Fibroblast of lung (primary cell): ENCODE measurements at regions not wholly inside any gene's neighbourhood (a gene's known extent, or its start where the extent isn't known, plus 50 kb on each side); places are given as distances from the start of the nearest gene placed in this dataset.

Experiments
- DNase-seq, 2 donors: peaks; one replicate each; pipeline versions ENCODE4 v3.0.0 to v3.0.0-alpha.2; 2010; ENCODE audit warnings: low read depth in 2 of 2
- H2AFZ ChIP-seq: 2 replicates; pipeline ENCODE4 v1.5.1; 2012; ENCODE audit warnings: low read length, control low read depth, inconsistent platforms
- H3K27ac ChIP-seq: 2 replicates; pipeline ENCODE4 v1.5.1; 2011; ENCODE audit warnings: low read length, control low read depth; ENCODE audit not compliant: insufficient read depth
- H3K27me3 ChIP-seq: 2 replicates; pipeline ENCODE4 v1.5.1; 2011; ENCODE audit warnings: mild to moderate bottlenecking, low read length; ENCODE audit not compliant: control insufficient read depth, insufficient read depth
- H3K36me3 ChIP-seq: 2 replicates; pipeline ENCODE4 v1.5.1; 2011; ENCODE audit warnings: low read length; ENCODE audit not compliant: control insufficient read depth, insufficient read depth
- H3K4me1 ChIP-seq: 2 replicates; pipeline ENCODE4 v1.5.1; 2011; ENCODE audit warnings: low read length; ENCODE audit not compliant: control insufficient read depth, insufficient read depth; ENCODE audit errors: extremely low read depth
- H3K4me2 ChIP-seq: 2 replicates; pipeline ENCODE4 v1.5.1; 2011; ENCODE audit warnings: low read length, control low read depth; ENCODE audit not compliant: insufficient read depth; ENCODE audit errors: extremely low read depth
- H3K4me3 ChIP-seq, 4 experiments: fragments of 200-600 bp in 1 of 4; sonication (generic) in 1 of 4; replicated peaks in 1 of 4; 2 replicates each; pipeline ENCODE4 v1.5.1; 2011 to 2016; ENCODE audit warnings: low read length in 4 of 4, low read depth in 3 of 4, mild to moderate bottlenecking in 3 of 4, control low read depth in 2 of 4, inconsistent platforms in 1 of 4, mixed read lengths in 1 of 4; ENCODE audit not compliant: insufficient read depth in 1 of 4; ENCODE audit errors: control extremely low read depth in 1 of 4
- H3K79me2 ChIP-seq: 2 replicates; pipeline ENCODE4 v1.5.1; 2012; ENCODE audit warnings: mild to moderate bottlenecking, low read length, inconsistent platforms; ENCODE audit not compliant: control insufficient read depth, insufficient read depth
- H3K9ac ChIP-seq: 2 replicates; pipeline ENCODE4 v1.5.1; 2011; ENCODE audit warnings: mild to moderate bottlenecking, low read length, control low read depth; ENCODE audit not compliant: insufficient read depth
- H3K9me3 ChIP-seq: 2 replicates; pipeline ENCODE4 v1.5.1; 2012; ENCODE audit warnings: low read depth, low read length; ENCODE audit not compliant: control insufficient read depth, insufficient read depth
- H4K20me1 ChIP-seq: 2 replicates; pipeline ENCODE4 v1.5.1; 2011; ENCODE audit warnings: low read length; ENCODE audit not compliant: control insufficient read depth, insufficient read depth; ENCODE audit errors: extremely low read depth
- CTCF ChIP-seq, 2 donors: IDR thresholded peaks in 1 of 2; conservative IDR thresholded peaks in 1 of 2; 1 replicate in 1 of 2; 2 replicates in 1 of 2; pipeline ENCODE4 v1.5.1; 2011 to 2012; ENCODE audit warnings: low read length in 2 of 2, control low read depth in 1 of 2, inconsistent platforms in 1 of 2, low read depth in 1 of 2, mild to moderate bottlenecking in 1 of 2
- EZH2 ChIP-seq: IDR thresholded peaks from 2 replicates; pipeline ENCODE4 v1.5.1; 2012; ENCODE audit warnings: low read length, control low read depth, mild to moderate bottlenecking; ENCODE audit errors: missing control alignments

GRCh38 chr22:47392054-47392347 is 629.6 kb downstream of the TBC1D22A start:
- Histone ChIP-seq H3K27me3 (no peaks in the 10 kb centered on the region), H3K4me1 (no peaks in the 10 kb centered on the region), H3K9ac (no peak overlapping the region), H4K20me1 (no peaks in the 10 kb centered on the region), H3K9me3 (no peaks in the 10 kb centered on the region), H3K4me3 (no peak overlapping the region), H2AFZ (no peak overlapping the region), H3K36me3 (no peaks in the 10 kb centered on the region), H3K79me2 (no peaks in the 10 kb centered on the region), H3K4me2 (no peak overlapping the region), H3K27ac (no peak overlapping the region)
- TF ChIP-seq CTCF (conservative IDR thresholded peaks at IDR 0.05 in 1 of 2, IDR thresholded peaks at IDR 0.05 in 1 of 2; ENCODE audit: low read depth in 1 of 2, low read length in 2 of 2): no peak
- no peak for TF ChIP-seq EZH2
- DNase-seq: no peak

- TF ChIP-seq CTCF (conservative IDR thresholded peaks at IDR 0.05 in 1 of 2, IDR thresholded peaks at IDR 0.05 in 1 of 2; ENCODE audit: low read depth in 1 of 2, low read length in 2 of 2) (no peak), EZH2 (no peak)
- H3K27ac ChIP-seq: no peak overlapping the region
- H3K4me3 ChIP-seq: no peak overlapping the region
- H3K9me3 ChIP-seq: no peaks in the 10 kb centered on the region
- H3K79me2 ChIP-seq: no peaks in the 10 kb centered on the region
- H3K9ac ChIP-seq: no peak overlapping the region
- no peaks in the 10 kb centered on the region for H3K27me3 ChIP-seq
- H4K20me1 ChIP-seq: no peaks in the 10 kb centered on the region
- no peak for DNase-seq
- no peak overlapping the region for H3K4me2 ChIP-seq
- no peak overlapping the region for H2AFZ ChIP-seq
- no peaks in the 10 kb centered on the region for H3K4me1 ChIP-seq
- no peaks in the 10 kb centered on the region for H3K36me3 ChIP-seq
These were observed 629.0 kb downstream of the TBC1D22A start for GRCh38 chr22:47391169-47392053.

GRCh38 chr22:47390026-47390970 is 627.8 kb downstream of the TBC1D22A start:
- Histone ChIP-seq H3K79me2 (no peaks in the 10 kb centered on the region), H3K9me3 (no peaks in the 10 kb centered on the region), H3K4me1 (no peaks in the 10 kb centered on the region), H2AFZ (no peak overlapping the region), H3K27me3 (no peaks in the 10 kb centered on the region), H3K36me3 (no peaks in the 10 kb centered on the region), H3K27ac (no peak overlapping the region), H3K4me2 (no peak overlapping the region), H3K9ac (no peak overlapping the region), H3K4me3 (no peak overlapping the region), H4K20me1 (no peaks in the 10 kb centered on the region)
- TF ChIP-seq CTCF (conservative IDR thresholded peaks at IDR 0.05 in 1 of 2, IDR thresholded peaks at IDR 0.05 in 1 of 2; ENCODE audit: low read depth in 1 of 2, low read length in 2 of 2) (no peak), EZH2 (no peak)
- no peak for DNase-seq
